CD4-positive, alpha-beta T cell (primary cell): ENCODE measurements at regions not wholly inside any gene's neighbourhood (a gene's known extent, or its start where the extent isn't known, plus 50 kb on each side); places are given as distances from the start of the nearest gene placed in this dataset.

Experiments used
- ATAC-seq: fragments of 200-7000 bp; cut with Tn5 transposase; one replicate; pipeline ENCODE4 v1.10.0; 2022; ENCODE audit warnings: mild to moderate bottlenecking; ENCODE audit not compliant: poor library complexity
- CTCF ChIA-PET: fragments of 350-600 bp; sonication (Branson Sonifier 250); formaldehyde crosslinking; loops from one replicate; lab custom pipeline; 2021; ENCODE audit warnings: antibody characterized with exemption, inconsistent platforms; lab: Charles Lee
- POLR2A ChIA-PET: fragments of 350-600 bp; sonication (Branson Sonifier 250); formaldehyde crosslinking; loops from one replicate; lab custom pipeline; 2021; ENCODE audit warnings: antibody characterized with exemption, inconsistent platforms; lab: Charles Lee
- DNase-seq, 14 experiments: peaks; one replicate each; pipeline ENCODE4 v3.0.0-alpha.2; 2013 to 2020; ENCODE audit warnings: mixed read lengths in 2 of 14
- H3K27ac ChIP-seq, 2 donors: one replicate each; pipeline versions ENCODE4 v1.5.1 to v1.7.0; 2013; ENCODE audit warnings: low read length in 2 of 2, low read depth in 1 of 2, mild to moderate bottlenecking in 1 of 2
- H3K27me3 ChIP-seq, 2 experiments: 1 replicate in 1 of 2; 2 replicates in 1 of 2; pipeline versions ENCODE4 v1.6.1 to v1.7.0; 2013; ENCODE audit warnings: low read length in 2 of 2, control low read depth in 1 of 2, mild to moderate bottlenecking in 1 of 2, moderate library complexity in 1 of 2; ENCODE audit not compliant: insufficient read depth in 2 of 2, control insufficient read depth in 1 of 2
- H3K36me3 ChIP-seq: one replicate; pipeline ENCODE4 v1.6.1; 2013; ENCODE audit warnings: low read length, control low read depth; ENCODE audit not compliant: insufficient read depth
- H3K4me1 ChIP-seq: one replicate; pipeline ENCODE4 v1.6.1; 2013; ENCODE audit warnings: low read length, control low read depth; ENCODE audit not compliant: insufficient read depth
- H3K4me3 ChIP-seq: one replicate; pipeline ENCODE4 v1.5.1; 2013; ENCODE audit warnings: mild to moderate bottlenecking, low read length, moderate library complexity
- H3K9me3 ChIP-seq, 2 experiments: 1 replicate in 1 of 2; 2 replicates in 1 of 2; pipeline versions ENCODE4 v1.6.1 to v1.7.0; 2013; ENCODE audit warnings: low read length in 2 of 2, mild to moderate bottlenecking in 2 of 2, control low read depth in 1 of 2, moderate library complexity in 1 of 2; ENCODE audit not compliant: control insufficient read depth in 1 of 2, insufficient read depth in 1 of 2
- H3K27ac Mint-ChIP-seq: one replicate; pipeline ENCODE4 v1.8.0; 2020; ENCODE audit warnings: mixed read lengths
- H3K27me3 Mint-ChIP-seq: one replicate; pipeline ENCODE4 v1.8.0; 2021; ENCODE audit warnings: mixed read lengths
- H3K36me3 Mint-ChIP-seq: one replicate; pipeline ENCODE4 v1.8.0; 2021; ENCODE audit warnings: low read depth, mixed read lengths
- H3K4me1 Mint-ChIP-seq: one replicate; pipeline ENCODE4 v1.8.0; 2021; ENCODE audit warnings: low read depth, mixed read lengths
- H3K4me3 Mint-ChIP-seq: one replicate; pipeline ENCODE4 v1.8.0; 2020; ENCODE audit warnings: mild to moderate bottlenecking, mixed read lengths
- H3K9me3 Mint-ChIP-seq: one replicate; pipeline ENCODE4 v1.8.0; 2020; ENCODE audit warnings: mixed read lengths
- intact Hi-C, 2 experiments: fragments of 100-400 bp; cut with DNase I in 1 of 2; cut with micrococcal nuclease in 1 of 2; formaldehyde crosslinking; loops; one replicate each; pipeline versions ENCODE4 v1.15.1 to v1.9.0; 2023 to 2025; cut with DNase I, micrococcal nuclease
- TF ChIP-seq, protein P1 (sequence below): fragments of 200-600 bp; IDR thresholded peaks from one replicate; pipeline ENCODE4 v1.8.0; 2022; ENCODE audit warnings: antibody characterized with exemption, mild to moderate bottlenecking

DNA sequence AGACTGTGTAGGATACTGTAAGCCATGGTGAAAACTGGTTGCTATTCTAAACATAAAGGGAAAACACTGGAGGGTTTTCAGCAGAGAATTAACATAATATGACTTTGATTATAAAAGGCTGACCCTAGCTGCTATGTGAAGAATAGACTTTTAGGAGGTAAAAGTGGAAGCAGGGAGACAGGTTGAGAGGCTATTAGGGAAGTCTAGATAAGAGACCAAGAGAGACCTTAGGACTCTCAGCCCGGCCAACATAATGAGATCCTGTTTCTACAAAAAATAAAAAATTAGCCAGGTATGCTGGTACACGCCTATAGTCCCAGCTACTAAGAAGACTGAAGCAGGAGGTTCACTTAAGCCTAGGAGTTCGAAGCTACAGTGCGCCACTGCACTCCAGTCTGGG, 393.2 kb upstream of the PMFBP1 start:
- DNase-seq = no peak
- H3K4me1 Mint-ChIP-seq = no peaks in the 10 kb centered on the region
- Histone ChIP-seq H3K27me3 (no peaks in the 10 kb centered on the region), H3K9me3 (no peaks in the 10 kb centered on the region), H3K36me3 (no peaks in the 10 kb centered on the region), H3K4me3 (no peak overlapping the region), H3K4me1 (no peaks in the 10 kb centered on the region), H3K27ac (no peak overlapping the region)
- no peaks in the 10 kb centered on the region for H3K27me3 Mint-ChIP-seq
- H3K27ac Mint-ChIP-seq = no peak overlapping the region
- H3K36me3 Mint-ChIP-seq = no peaks in the 10 kb centered on the region
- ChIA-PET CTCF (no interaction called here), POLR2A (no interaction called here)
- ATAC-seq = no peak
- H3K9me3 Mint-ChIP-seq = no peaks in the 10 kb centered on the region
- intact Hi-C loops = no loop called here
- H3K4me3 Mint-ChIP-seq = no peak overlapping the region
- TF ChIP-seq, protein P1, sequence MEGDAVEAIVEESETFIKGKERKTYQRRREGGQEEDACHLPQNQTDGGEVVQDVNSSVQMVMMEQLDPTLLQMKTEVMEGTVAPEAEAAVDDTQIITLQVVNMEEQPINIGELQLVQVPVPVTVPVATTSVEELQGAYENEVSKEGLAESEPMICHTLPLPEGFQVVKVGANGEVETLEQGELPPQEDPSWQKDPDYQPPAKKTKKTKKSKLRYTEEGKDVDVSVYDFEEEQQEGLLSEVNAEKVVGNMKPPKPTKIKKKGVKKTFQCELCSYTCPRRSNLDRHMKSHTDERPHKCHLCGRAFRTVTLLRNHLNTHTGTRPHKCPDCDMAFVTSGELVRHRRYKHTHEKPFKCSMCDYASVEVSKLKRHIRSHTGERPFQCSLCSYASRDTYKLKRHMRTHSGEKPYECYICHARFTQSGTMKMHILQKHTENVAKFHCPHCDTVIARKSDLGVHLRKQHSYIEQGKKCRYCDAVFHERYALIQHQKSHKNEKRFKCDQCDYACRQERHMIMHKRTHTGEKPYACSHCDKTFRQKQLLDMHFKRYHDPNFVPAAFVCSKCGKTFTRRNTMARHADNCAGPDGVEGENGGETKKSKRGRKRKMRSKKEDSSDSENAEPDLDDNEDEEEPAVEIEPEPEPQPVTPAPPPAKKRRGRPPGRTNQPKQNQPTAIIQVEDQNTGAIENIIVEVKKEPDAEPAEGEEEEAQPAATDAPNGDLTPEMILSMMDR = no peak

DNA sequence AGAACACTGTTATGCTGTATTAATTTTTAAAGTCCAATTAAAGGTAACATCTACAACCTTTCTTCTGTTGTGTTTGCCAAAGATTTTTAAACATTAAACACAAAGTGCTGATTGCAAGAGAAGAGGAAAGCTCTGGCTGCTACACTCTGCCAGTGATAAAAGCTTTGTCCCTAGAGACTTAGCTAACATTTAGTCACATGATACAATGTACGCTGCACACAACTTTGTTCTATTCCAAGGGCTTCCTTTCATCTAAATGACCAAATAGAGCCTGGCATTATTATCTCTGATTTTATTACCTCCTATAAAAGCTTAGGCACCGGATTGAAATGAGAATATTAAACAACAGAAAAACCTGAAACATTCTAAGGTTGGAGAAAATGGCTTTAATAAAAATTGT, 388.7 kb upstream of the PMFBP1 start:
- H3K4me3 ChIP-seq = no peak overlapping the region
- Mint-ChIP-seq H3K9me3 (no peaks in the 10 kb centered on the region), H3K27me3 (no peaks in the 10 kb centered on the region), H3K4me1 (no peaks in the 10 kb centered on the region), H3K36me3 (no peaks in the 10 kb centered on the region), H3K27ac (no peak overlapping the region), H3K4me3 (no peak overlapping the region)
- intact Hi-C loops = no loop called here
- ChIA-PET CTCF (no interaction called here), POLR2A (no interaction called here)
- no peak overlapping the region for H3K27ac ChIP-seq
- TF ChIP-seq, protein P1 = no peak
- H3K36me3 ChIP-seq = no peaks in the 10 kb centered on the region
- no peak for ATAC-seq
- no peaks in the 10 kb centered on the region for H3K4me1 ChIP-seq
- H3K27me3 ChIP-seq = no peaks in the 10 kb centered on the region
- H3K9me3 ChIP-seq = no peaks in the 10 kb centered on the region
- no peak for DNase-seq

DNA sequence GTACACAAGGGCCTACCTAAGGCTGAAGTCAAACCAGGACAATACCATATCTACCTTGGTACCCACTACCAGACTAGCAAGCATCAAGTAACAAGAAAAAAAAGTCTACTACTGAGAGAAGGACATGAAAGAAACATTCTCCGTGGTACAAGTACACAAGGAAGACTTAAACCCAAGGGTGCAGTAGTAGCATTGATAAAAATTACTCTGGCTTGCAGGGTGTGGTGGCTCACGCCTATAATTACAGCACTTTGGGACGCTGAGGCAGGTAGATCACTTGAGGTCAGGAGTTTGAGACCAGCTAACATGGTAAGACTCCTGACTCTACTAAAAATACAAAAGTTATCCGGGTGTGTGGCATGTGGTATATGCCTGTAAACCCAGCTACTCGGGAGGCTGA, 386.5 kb upstream of the PMFBP1 start:
- no peaks in the 10 kb centered on the region for H3K4me1 Mint-ChIP-seq
- ATAC-seq = no peak
- TF ChIP-seq, protein P1 = no peak

More for the DNA sequence above, 386.5 kb upstream of the PMFBP1 start:
- no peak overlapping the region for H3K27ac Mint-ChIP-seq
- no peaks in the 10 kb centered on the region for H3K36me3 Mint-ChIP-seq
- Histone ChIP-seq H3K4me1 (no peaks in the 10 kb centered on the region), H3K27ac (no peak overlapping the region), H3K9me3 (no peaks in the 10 kb centered on the region), H3K4me3 (no peak overlapping the region), H3K36me3 (no peaks in the 10 kb centered on the region), H3K27me3 (no peaks in the 10 kb centered on the region)
- ChIA-PET CTCF (no interaction called here), POLR2A (no interaction called here)
- intact Hi-C loops = no loop called here
- no peaks in the 10 kb centered on the region for H3K27me3 Mint-ChIP-seq
- H3K4me3 Mint-ChIP-seq = no peak overlapping the region
- DNase-seq = no peak
- no peaks in the 10 kb centered on the region for H3K9me3 Mint-ChIP-seq
